SJSA1 (cell line): ENCODE measurements at regions not wholly inside any gene's neighbourhood (a gene's known extent, or its start where the extent isn't known, plus 50 kb on each side); places are given as distances from the start of the nearest gene placed in this dataset.

ENCODE experiments used
- DNase-seq, 2 experiments: peaks; one replicate each; pipeline ENCODE4 v3.0.0-alpha.2; 2015 to 2020; ENCODE audit warnings: low spot score in 2 of 2, low read depth in 1 of 2
- H3K27ac ChIP-seq: fragments of 250-450 bp; sonication (Bioruptor Pico); 2 replicates; pipeline ENCODE4 v1.5.1; 2020; ENCODE audit warnings: mild to moderate bottlenecking, moderate library complexity
- H3K27me3 ChIP-seq: fragments of 250-450 bp; sonication (Bioruptor Pico); replicated peaks from 2 replicates; pipeline ENCODE4 v1.5.1; 2020; ENCODE audit warnings: mild to moderate bottlenecking, moderate library complexity
- H3K36me3 ChIP-seq: fragments of 250-450 bp; sonication (Bioruptor Pico); 2 replicates; pipeline ENCODE4 v1.5.1; 2020; ENCODE audit warnings: mild to moderate bottlenecking
- H3K4me1 ChIP-seq: fragments of 250-450 bp; sonication (Bioruptor Pico); replicated peaks from 2 replicates; pipeline ENCODE4 v1.6.1; 2021; ENCODE audit warnings: mild to moderate bottlenecking
- H3K4me3 ChIP-seq: fragments of 250-450 bp; sonication (Bioruptor Pico); 2 replicates; pipeline ENCODE4 v1.5.1; 2020; ENCODE audit warnings: mild to moderate bottlenecking
- H3K9me3 ChIP-seq: fragments of 250-450 bp; sonication (Bioruptor Pico); replicated peaks from 2 replicates; pipeline ENCODE4 v1.5.1; 2020; ENCODE audit warnings: mild to moderate bottlenecking

DNA sequence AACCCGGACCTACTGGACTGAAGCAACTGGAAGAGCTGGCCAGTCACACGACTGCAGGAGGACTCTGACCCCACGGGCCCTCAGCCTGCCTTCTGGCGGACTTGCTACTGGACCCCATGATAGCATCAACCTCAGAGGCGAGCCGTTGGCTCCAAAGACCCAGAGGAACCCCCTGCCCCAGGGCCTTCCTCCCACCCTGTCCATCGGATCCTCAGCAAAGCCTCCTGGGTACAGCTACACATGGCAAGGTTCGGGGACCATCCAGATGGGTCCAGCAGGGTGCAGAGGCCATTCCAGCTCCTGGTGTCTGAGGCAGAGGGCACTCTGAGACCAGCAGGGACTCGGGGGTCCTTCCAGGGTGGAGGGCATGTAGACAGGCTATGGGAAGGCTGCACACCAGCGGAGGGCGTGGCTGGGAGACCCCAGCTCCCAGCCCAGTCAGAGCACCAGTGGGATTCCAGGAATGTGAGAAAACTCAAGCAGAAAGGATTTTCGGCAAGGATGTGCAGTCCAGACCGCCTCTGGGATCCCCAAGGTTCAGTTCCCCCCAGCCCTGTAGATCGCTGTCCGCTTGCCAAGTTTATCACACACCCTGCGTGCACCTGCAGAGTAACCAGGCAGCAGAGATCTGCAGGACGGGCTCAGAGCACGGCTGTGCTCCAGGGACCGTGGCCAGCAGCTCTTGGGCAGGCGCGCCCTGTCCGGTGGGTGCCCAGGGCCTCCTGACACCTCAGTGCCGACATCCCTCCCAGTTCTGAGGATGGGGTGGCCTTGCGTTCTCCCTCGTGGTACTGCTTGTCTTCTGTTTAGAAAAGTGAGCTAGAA lies 89.8 kb upstream of the PPP2R2D start:
- H3K36me3 ChIP-seq: no peaks in the 10 kb centered on the region
- H3K9me3 ChIP-seq: no peaks in the 10 kb centered on the region
- peak in 1 of 2 experiments; percentile 40 for DNase-seq
- H3K27me3 ChIP-seq: no peaks in the 10 kb centered on the region
- no peak overlapping the region for H3K4me3 ChIP-seq
- H3K4me1 ChIP-seq: no peaks in the 10 kb centered on the region
- no peak overlapping the region for H3K27ac ChIP-seq

DNA sequence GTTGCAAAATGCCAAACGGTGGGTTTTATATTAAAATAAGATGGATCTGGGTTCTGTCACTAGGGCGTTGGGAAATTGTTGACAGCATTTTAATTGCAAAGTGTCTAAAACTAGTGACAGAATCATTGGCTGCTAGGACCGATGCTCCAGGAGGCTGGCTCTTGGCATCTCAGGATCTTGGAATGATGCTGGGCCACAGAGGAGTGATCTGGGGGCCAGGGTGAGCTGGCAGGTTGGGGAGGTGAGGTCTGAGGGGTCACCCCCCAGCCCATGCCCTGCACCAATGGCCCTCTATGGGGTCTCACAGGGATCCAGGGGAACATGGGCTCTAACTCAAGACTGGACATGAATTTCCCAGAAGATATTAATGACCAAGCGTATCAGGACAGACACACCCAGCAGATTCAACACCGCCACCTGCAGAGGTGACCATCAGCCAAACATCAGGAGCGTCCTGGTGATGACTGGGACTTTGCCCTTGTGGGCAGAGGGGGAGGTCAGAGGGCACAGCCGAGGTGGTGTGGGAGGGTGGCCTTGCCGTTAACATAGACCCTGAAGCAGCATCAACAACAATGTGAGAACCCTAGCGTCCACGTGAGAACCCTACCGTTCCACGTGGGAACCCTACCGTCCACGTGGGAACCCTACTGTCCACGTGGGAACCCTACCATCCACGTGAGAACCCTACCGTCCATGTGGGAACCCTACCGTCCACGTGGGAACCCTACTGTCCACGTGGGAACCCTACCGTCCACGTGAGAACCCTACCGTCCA lies 89.0 kb upstream of the PPP2R2D start:
- H3K36me3 ChIP-seq: no peaks in the 10 kb centered on the region
- no peaks in the 10 kb centered on the region for H3K27me3 ChIP-seq
- H3K9me3 ChIP-seq: no peaks in the 10 kb centered on the region
- no peak overlapping the region for H3K4me3 ChIP-seq
- no peaks in the 10 kb centered on the region for H3K4me1 ChIP-seq
- peak in 1 of 2 experiments; percentile 16 for DNase-seq
- H3K27ac ChIP-seq: no peak overlapping the region

DNA sequence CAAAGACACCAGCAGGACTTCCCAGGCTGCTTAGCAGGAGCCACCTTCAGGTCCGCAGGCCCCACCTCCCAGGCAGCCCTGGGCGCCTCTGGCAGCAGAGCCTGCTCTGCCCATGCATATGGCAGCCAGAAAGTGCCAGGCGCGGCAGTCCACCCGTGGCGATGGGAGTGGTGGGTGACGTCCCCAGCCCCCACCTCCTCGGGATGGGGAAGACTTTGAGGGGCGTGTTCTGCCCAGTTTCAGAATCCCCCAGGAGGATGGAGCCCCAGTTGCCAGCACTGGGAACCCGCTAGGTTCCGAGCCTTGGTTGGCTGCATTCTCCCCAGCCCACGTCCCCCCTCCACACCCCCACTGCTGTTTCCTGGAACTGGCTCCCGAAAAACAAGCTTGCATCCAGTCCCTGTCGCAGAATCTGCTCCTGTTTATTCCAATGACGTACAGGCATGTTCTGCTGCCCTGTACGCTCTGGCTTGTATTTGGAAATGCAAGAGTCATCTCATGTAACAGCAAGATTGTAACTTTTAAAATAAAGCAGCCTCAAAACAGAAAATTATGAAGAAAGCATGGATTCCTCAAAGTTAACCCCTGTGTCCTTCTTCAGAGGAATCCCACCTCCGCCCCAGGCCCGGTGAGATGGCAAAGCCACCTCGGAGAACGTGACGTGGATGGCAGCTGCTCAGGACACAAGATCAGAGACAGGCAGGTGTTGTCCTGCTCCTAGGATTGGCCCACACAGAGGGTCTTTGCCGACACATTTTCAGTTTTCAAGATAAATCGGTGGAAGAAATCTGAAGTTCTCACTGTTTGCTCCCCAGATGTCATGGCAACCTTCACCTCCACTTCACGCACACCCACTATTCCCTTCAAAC lies 87.8 kb upstream of the PPP2R2D start:
- Histone ChIP-seq H3K4me3 (no peak overlapping the region), H3K36me3 (no peaks in the 10 kb centered on the region), H3K27ac (no peak overlapping the region), H3K9me3 (no peaks in the 10 kb centered on the region), H3K27me3 (no peaks in the 10 kb centered on the region), H3K4me1 (no peaks in the 10 kb centered on the region)
- peak in 1 of 2 experiments; percentile 34 for DNase-seq

DNA sequence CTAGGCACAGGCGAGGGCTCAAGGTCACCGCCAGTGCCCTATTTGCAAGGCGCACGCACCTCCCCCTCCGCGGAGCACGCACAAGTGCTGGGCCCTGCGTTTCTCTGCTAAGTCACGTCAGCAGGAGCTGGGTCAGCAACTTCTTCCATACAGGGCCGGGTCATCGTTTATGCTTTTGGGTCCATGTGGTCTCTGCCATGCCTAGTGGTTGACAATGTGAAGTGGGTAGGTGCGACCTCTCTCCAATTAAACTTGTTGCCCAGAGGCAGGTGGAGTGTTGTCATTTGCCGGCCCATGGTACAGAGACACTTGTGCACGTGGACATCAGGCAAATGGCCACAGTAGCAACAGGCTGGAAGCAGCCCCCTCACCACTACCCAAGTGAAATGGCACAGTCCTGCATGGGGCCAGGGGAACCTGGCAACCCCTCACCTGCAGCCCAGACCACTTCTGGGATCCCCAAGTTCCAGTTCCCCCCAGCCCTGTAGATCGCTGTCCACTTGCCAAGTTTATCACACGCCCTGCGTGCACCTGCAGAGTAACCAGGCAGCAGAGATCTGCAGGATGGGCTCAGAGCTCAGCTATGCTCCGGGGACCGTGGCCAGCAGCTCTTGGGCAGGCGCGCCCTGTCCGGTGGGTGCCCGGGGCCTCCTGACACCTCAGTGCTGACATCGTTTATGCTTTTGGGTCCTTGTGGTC lies 86.1 kb upstream of the PPP2R2D start:
- H3K27me3 ChIP-seq: no peaks in the 10 kb centered on the region
- DNase-seq: peak in 1 of 2 experiments; percentile 30
- H3K4me1 ChIP-seq: no peaks in the 10 kb centered on the region
- no peak overlapping the region for H3K4me3 ChIP-seq
- H3K9me3 ChIP-seq: no peaks in the 10 kb centered on the region
- no peak overlapping the region for H3K27ac ChIP-seq
- no peaks in the 10 kb centered on the region for H3K36me3 ChIP-seq

DNA sequence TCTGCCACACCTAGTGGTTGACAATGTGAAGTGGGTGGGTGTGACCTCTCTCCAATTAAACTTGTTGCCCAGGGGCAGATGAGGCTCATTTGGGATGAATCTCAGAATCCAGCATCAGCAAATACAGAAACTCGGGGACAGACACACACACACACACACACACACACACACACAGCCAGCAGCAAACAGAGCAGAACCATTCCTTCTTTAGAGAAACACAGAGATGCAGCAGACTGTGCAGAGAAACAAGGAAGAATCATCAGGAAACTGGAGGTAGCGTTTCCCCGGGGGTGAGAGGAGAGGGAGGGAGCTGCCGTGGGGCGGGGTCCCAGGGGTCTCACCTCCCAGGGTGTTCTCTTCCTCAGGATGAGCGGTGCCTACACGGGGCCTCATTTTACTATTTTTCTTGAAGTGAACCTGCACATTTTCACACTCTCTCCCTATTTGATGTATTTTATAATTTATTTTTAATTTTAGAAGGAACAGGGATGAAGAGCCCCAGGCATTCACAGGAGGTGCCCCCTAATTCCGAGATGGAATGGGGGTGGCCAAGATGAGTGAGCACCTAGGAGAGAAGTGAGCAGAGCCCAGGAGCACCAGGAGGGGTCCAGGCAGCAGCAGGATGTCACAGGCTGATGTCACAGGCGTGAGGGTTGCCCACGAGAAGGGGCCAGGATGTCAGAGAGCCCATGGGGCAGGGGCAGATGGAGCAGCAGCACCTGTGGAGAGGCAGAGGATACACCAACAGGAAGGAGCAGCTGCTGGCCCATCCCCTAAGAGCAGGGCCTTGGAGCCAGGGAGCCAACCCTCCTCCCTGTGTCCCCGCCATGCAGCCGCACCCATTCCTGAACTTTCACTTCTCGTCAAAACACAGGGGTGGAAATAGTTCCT lies 85.3 kb upstream of the PPP2R2D start:
- H3K27me3 ChIP-seq: no peaks in the 10 kb centered on the region
- DNase-seq: peak in 1 of 2 experiments; percentile 28
- H3K27ac ChIP-seq: no peak overlapping the region
- H3K4me3 ChIP-seq: no peak overlapping the region
- no peaks in the 10 kb centered on the region for H3K9me3 ChIP-seq
- no peaks in the 10 kb centered on the region for H3K4me1 ChIP-seq
- no peaks in the 10 kb centered on the region for H3K36me3 ChIP-seq

DNA sequence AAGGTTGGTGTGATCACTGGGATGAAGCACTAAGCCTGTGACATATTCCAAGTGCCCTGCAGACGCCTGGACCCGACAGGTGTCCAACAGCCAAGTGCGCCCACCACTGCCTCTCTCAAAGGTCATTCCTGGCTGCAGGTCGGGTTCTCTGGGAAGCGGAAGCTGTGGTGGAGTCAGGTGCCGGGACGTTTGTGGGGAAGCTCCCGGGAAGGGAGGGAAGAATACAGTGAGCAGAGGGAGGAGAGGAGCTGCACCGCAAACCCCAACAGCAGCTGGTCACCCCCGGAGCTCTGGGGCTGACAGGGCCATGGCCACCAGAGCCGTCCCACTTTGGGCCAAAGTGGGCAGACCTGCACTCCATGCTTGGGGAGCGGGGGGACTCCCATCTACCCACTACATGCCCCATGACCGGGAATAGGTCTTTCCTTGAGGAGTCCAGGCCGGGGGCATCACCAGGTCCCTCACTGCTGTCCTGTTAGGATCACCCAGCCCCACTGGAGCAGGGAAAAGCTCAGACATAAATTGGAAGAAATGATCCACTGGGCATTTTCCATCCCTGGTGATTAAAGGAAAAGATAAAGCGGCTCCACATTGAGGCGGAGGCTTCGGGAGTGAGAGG lies 84.5 kb upstream of the PPP2R2D start:
- no peaks in the 10 kb centered on the region for H3K36me3 ChIP-seq
- no peak overlapping the region for H3K4me3 ChIP-seq
- DNase-seq: peak in 1 of 2 experiments; percentile 35
- H3K27ac ChIP-seq: no peak overlapping the region
- H3K4me1 ChIP-seq: no peaks in the 10 kb centered on the region
- H3K9me3 ChIP-seq: no peaks in the 10 kb centered on the region
- H3K27me3 ChIP-seq: no peaks in the 10 kb centered on the region

DNA sequence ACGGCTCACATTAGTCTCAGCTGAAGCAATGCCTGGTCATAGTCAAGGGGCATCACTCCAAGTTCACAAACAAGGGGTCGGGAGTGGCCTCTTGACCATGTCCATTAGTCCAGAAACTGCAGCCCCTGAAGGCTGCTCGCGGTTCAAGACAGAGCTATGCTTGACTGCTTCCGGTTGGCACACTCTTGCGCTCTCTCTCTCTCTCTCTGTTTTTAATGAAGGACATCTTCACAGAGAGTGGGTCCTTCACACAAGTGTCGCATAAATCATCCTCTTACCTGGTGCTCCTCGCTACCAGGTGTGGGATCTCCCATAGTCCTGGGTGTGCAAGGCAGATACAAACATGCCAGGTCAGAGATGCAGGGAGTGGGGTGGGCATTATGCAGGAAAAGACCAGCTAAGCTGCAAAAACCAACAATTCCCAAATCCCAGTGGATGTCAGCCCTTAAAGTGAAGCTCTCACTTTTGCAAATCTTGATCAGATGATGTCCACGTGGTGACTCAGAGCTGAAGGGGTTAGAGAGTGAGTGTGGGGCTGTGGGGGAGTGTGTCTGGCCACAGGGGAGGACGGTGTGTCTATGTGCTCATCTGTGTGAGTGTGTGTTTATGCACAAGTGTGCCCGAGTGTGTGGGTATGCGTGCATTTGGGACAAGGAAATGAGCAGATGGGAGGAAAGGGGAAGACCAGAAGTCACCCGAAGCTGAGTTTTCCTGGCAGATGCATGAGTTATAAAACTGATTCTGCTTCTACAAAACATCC lies 83.7 kb upstream of the PPP2R2D start:
- Histone ChIP-seq H3K27ac (no peak overlapping the region), H3K27me3 (no peaks in the 10 kb centered on the region), H3K4me3 (no peak overlapping the region), H3K36me3 (no peaks in the 10 kb centered on the region), H3K4me1 (no peaks in the 10 kb centered on the region), H3K9me3 (no peaks in the 10 kb centered on the region)
- DNase-seq: peak in 1 of 2 experiments; percentile 31

DNA sequence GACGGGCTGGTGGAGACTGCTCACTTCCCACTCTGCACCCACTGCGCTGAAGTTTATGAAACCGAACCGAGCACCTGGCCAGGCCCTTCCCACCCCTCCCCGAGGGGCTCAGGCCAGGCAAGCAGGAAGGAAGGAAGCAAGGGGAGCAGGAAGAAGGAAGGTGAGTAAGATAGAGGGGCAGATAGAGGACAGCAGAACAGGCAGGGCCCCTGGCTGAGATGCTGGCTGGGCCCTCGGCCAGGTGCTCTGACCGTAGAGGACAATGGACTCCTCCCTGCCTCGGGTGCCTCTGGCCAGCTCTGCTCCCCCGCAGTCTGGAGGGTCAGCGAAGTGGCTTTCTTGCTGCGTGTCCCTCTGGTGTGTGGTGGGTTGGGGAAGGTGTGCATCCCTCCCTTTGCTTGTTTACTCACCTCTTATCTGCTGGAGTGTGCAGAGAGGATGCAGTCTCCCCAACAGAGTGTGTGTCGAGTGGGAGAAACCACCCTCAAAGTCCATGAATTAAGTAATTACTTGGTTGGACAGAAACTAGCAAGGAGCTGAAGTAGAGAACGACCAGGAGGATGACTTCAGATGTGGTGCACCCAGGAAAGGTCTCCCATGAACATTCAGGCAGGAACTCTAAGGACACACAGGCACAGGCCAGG lies 82.8 kb upstream of the PPP2R2D start:
- no peaks in the 10 kb centered on the region for H3K36me3 ChIP-seq
- DNase-seq: peak in 1 of 2 experiments; percentile 18
- no peaks in the 10 kb centered on the region for H3K9me3 ChIP-seq
- H3K27me3 ChIP-seq: no peaks in the 10 kb centered on the region
- H3K4me1 ChIP-seq: no peaks in the 10 kb centered on the region
- H3K4me3 ChIP-seq: no peak overlapping the region
- H3K27ac ChIP-seq: no peak overlapping the region

DNA sequence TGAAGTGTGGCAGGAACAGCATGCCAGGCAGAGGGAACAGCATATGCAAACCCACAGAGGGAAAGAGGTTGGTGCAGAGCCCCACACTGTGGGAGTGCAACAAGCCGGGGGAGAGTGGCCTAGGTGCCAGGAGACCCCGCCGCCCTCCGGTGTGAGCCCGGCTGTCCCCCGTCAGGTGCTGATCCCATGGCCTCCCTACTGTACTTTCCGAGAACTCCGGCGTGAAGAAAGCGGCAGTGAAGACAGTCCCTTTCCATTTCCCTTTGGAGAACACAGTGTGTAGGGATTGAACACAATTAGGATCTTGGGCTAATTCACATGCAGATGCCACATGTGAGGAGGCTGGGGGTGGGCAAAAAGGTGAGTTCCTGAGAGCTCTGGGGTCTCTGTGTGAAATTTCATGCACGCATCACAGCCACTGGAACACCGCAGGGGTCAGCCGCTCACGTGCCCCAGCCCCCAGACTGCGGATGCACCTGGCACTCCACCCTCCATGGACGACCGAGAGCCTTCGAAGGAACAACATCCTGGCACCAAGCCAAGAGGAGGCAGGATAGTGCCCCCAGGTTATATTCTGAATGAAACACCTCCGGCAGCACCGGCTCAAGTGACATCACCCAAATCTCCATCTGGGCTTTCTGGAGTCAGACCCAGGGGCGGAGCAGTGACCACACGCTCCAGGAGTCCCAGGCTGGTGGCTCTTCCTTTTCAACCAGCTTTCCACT lies 82.1 kb upstream of the PPP2R2D start:
- Histone ChIP-seq H3K9me3 (no peaks in the 10 kb centered on the region), H3K4me1 (no peaks in the 10 kb centered on the region), H3K4me3 (no peak overlapping the region), H3K27ac (no peak overlapping the region), H3K36me3 (no peaks in the 10 kb centered on the region), H3K27me3 (no peaks in the 10 kb centered on the region)
- peak in 1 of 2 experiments; percentile 39 for DNase-seq

DNA sequence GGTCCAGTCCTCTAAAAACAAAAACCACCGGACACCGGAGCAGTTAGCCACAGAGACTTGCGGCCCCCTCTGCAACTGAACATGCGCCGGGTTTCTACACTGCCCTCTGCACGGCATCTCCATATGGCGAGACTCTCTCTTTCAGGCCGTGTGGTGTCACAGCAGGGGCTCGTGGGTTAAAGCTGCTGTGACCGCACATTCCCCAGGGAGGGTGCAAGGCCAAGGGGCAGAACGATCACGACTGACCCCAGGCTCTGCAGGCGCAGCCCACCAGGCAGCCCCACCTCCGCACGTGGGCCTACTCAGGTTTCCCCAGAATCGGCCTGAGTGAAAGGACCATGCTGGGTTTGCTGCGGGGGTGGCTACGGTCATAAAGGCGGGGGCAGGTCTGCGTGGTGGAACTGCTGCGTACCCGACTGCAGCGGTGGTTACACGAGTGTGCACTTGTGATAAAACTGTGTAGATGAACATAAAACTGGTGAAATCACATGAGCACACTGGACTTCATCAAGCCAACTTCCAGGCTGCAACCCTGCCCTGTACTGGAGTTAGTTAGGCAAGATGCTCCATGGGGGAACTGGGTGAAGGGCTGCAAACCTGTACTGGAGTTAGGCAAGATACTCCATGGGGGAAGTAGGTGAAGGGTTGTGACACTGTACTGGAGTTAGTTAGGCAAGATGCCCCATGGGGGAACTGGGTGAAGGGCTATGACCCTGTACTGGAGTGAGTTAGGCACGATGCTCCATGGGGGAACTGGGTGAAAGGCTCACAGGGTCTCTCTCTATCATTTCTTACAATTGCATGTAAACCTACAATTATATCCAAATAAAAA lies 81.4 kb upstream of the PPP2R2D start:
- no peaks in the 10 kb centered on the region for H3K9me3 ChIP-seq
- H3K4me3 ChIP-seq: no peak overlapping the region
- no peaks in the 10 kb centered on the region for H3K36me3 ChIP-seq
- no peaks in the 10 kb centered on the region for H3K4me1 ChIP-seq
- H3K27ac ChIP-seq: no peak overlapping the region
- DNase-seq: peak in 1 of 2 experiments; percentile 28
- no peaks in the 10 kb centered on the region for H3K27me3 ChIP-seq
